IMR-90 (cell line): ENCODE measurements at regions not wholly inside any gene's neighbourhood (a gene's known extent, or its start where the extent isn't known, plus 50 kb on each side); places are given as distances from the start of the nearest gene placed in this dataset.
"Not testable (repeated sequence)": the region's sequence is repeated elsewhere in the genome, so short reads cannot be mapped to it uniquely, and the experiment has no call there.

Source experiments
- ATAC-seq: fragments of 200-7000 bp; cut with Tn5 transposase; 2 replicates; pipeline ENCODE4 v1.9.1; 2020; ENCODE audit warnings: low read depth, mild to moderate bottlenecking, moderate library complexity
- BruUV-seq: library from RNA; stranded (reverse); fragments of 400-500 nt; replicated peaks from 2 replicates; lab custom pipeline; 2021; lab: Mats Ljungman, UMichigan
- CTCF ChIA-PET: fragments of 300-600 bp; formaldehyde crosslinking; extraction: SDS; loops from one replicate; lab custom pipeline; 2021; ENCODE audit warnings: antibody characterized with exemption; lab: Yijun Ruan, JAX
- POLR2A ChIA-PET: fragments of 300-600 bp; sonication (Branson Sonifier 250); formaldehyde crosslinking; loops from one replicate; lab custom pipeline; 2022; ENCODE audit warnings: antibody characterized with exemption; ENCODE audit not compliant: unreplicated experiment; lab: Charles Lee
- DNase-seq: peaks from one replicate; pipeline ENCODE4 v3.0.0; 2013
- H2AFZ ChIP-seq: replicated peaks from 2 replicates; pipeline ENCODE3; 2013; ENCODE audit warnings: low read length, mild to moderate bottlenecking; ENCODE audit not compliant: poor library complexity
- H2AK5ac ChIP-seq: 2 replicates; pipeline ENCODE4 v1.6.1; 2013; ENCODE audit warnings: low read depth, low read length, inconsistent platforms
- H2AK9ac ChIP-seq: replicated peaks from 2 replicates; pipeline ENCODE3; 2013; ENCODE audit warnings: mild to moderate bottlenecking, low read depth, low read length, moderate library complexity; ENCODE audit not compliant: poor library complexity
- H2BK120ac ChIP-seq: 2 replicates; pipeline ENCODE4 v1.6.1; 2013; ENCODE audit warnings: low read depth, low read length, inconsistent platforms
- H2BK15ac ChIP-seq: 3 replicates; pipeline ENCODE4 v1.6.1; 2013; ENCODE audit warnings: low read depth, low read length, inconsistent platforms
- H2BK20ac ChIP-seq: 2 replicates; pipeline ENCODE4 v1.6.1; 2013; ENCODE audit warnings: low read depth, mild to moderate bottlenecking, inconsistent platforms, low read length, moderate library complexity
- H2BK5ac ChIP-seq: 2 replicates; pipeline ENCODE4 v1.6.1; 2013; ENCODE audit warnings: mild to moderate bottlenecking, low read depth, low read length, inconsistent platforms; ENCODE audit not compliant: poor library complexity, severe bottlenecking
- H3K14ac ChIP-seq: replicated peaks from 2 replicates; pipeline ENCODE4 v1.6.1; 2013; ENCODE audit warnings: low read depth, low read length, inconsistent platforms
- H3K18ac ChIP-seq: 2 replicates; pipeline ENCODE4 v1.6.1; 2013; ENCODE audit warnings: low read depth, low read length, control low read depth
- H3K23ac ChIP-seq: 2 replicates; pipeline ENCODE4 v1.6.1; 2013; ENCODE audit warnings: low read depth, low read length, inconsistent platforms
- H3K27ac ChIP-seq: 2 replicates; pipeline ENCODE4 v1.5.1; 2013; ENCODE audit warnings: mild to moderate bottlenecking, control low read depth, low read length; ENCODE audit not compliant: insufficient read depth
- H3K27me3 ChIP-seq: 2 replicates; pipeline ENCODE4 v1.6.1; 2013; ENCODE audit warnings: low read length; ENCODE audit not compliant: control insufficient read depth, insufficient read depth
- H3K36me3 ChIP-seq: 2 replicates; pipeline ENCODE4 v1.6.1; 2013; ENCODE audit warnings: low read length, mixed read lengths; ENCODE audit not compliant: control insufficient read depth, insufficient read depth
- H3K4ac ChIP-seq: 2 replicates; pipeline ENCODE4 v1.6.1; 2013; ENCODE audit warnings: low read depth, low read length, inconsistent platforms
- H3K4me1 ChIP-seq: 2 replicates; pipeline ENCODE4 v1.6.1; 2013; ENCODE audit warnings: low read length, mixed read lengths; ENCODE audit not compliant: control insufficient read depth, insufficient read depth
- H3K4me2 ChIP-seq: 2 replicates; pipeline ENCODE4 v1.6.1; 2013; ENCODE audit warnings: low read depth, mild to moderate bottlenecking, control low read depth, low read length, moderate library complexity
- H3K4me3 ChIP-seq: 2 replicates; pipeline ENCODE4 v1.5.1; 2013; ENCODE audit warnings: low read depth, mild to moderate bottlenecking, control low read depth, low read length, moderate library complexity; ENCODE audit not compliant: insufficient read depth
- H3K56ac ChIP-seq: 2 replicates; pipeline ENCODE4 v1.6.1; 2013; ENCODE audit warnings: low read length, inconsistent platforms; ENCODE audit not compliant: insufficient read depth; ENCODE audit errors: extremely low read depth
- H3K79me1 ChIP-seq, 2 experiments: 2 replicates each; pipeline ENCODE4 v1.6.1; 2013; ENCODE audit warnings: low read length in 2 of 2, inconsistent platforms in 1 of 2, low read depth in 1 of 2
- H3K9ac ChIP-seq: 2 replicates; pipeline ENCODE4 v1.6.1; 2013; ENCODE audit warnings: low read depth, low read length, control low read depth
- H3K9me1 ChIP-seq: 2 replicates; pipeline ENCODE4 v1.6.1; 2013; ENCODE audit warnings: low read length, inconsistent platforms; ENCODE audit not compliant: insufficient read depth
- H3K9me3 ChIP-seq: 2 replicates; pipeline ENCODE4 v1.6.1; 2013; ENCODE audit warnings: low read length; ENCODE audit not compliant: control insufficient read depth, insufficient read depth
- H4K20me1 ChIP-seq: 2 replicates; pipeline ENCODE4 v1.6.1; 2013; ENCODE audit warnings: low read length, inconsistent platforms; ENCODE audit not compliant: insufficient read depth
- H4K5ac ChIP-seq: 2 replicates; pipeline ENCODE4 v1.6.1; 2013; ENCODE audit warnings: mild to moderate bottlenecking, low read depth, low read length, control low read depth
- H4K8ac ChIP-seq, 2 experiments: 2 replicates each; pipeline ENCODE4 v1.6.1; 2013; ENCODE audit warnings: low read depth in 2 of 2, low read length in 2 of 2, control low read depth in 1 of 2, inconsistent platforms in 1 of 2
- H4K91ac ChIP-seq: 2 replicates; pipeline ENCODE4 v1.6.1; 2013; ENCODE audit warnings: low read depth, low read length, inconsistent platforms; ENCODE audit not compliant: insufficient read depth
- POLR2A ChIP-seq: IDR thresholded peaks from 2 replicates; pipeline ENCODE4 v1.6.1; 2012; ENCODE audit warnings: mild to moderate bottlenecking, low read depth, low read length
- WGBS, 2 experiments: methylation state at CpG; one replicate each; pipeline versions ENCODE4 v1.1.5 to v1.1.7; 2013; ENCODE audit warnings: missing lambda C conversion rate in 2 of 2; ENCODE audit not compliant: insufficient read length in 1 of 2; ENCODE audit errors: extremely low coverage in 2 of 2; 5-methylcytosine and 5-hydroxymethylcytosine counted together
- dilution Hi-C: fragments of 300-500 bp; cut with HindIII; formaldehyde crosslinking; loops from one replicate; pipeline ENCODE4 v1.14.3; 2018; ENCODE audit warnings: low sequenced_read_pairs; ENCODE audit not compliant: unreplicated experiment
- in situ Hi-C: fragments of 300-500 bp; cut with MboI; formaldehyde crosslinking; loops from 3 replicates; pipeline ENCODE4 v1.14.3; 2019; ENCODE audit warnings: low sequenced_read_pairs, inconsistent platforms, mixed read lengths
- intact Hi-C: fragments of 100-400 bp; cut with micrococcal nuclease; formaldehyde crosslinking; loops from 2 replicates; pipeline ENCODE4 v1.10.0; 2022

GRCh38 chr5:84706678-84707641, 322.3 kb upstream of the EDIL3 start (continued):
- no peak for TF ChIP-seq POLR2A

GRCh38 chr5:84700545-84700944, 315.9 kb upstream of the EDIL3 start:
- H3K14ac ChIP-seq, H4K5ac ChIP-seq, H2BK5ac ChIP-seq, H3K4me1 ChIP-seq, DNase-seq, H2BK20ac ChIP-seq, H3K56ac ChIP-seq, H2BK120ac ChIP-seq, H3K23ac ChIP-seq, H3K9me3 ChIP-seq, H3K9me1 ChIP-seq, BruUV-seq, H3K9ac ChIP-seq, dilution Hi-C loops, intact Hi-C loops, H4K20me1 ChIP-seq, H3K36me3 ChIP-seq, H2AK5ac ChIP-seq, H3K4me2 ChIP-seq, H4K8ac ChIP-seq, H3K4me3 ChIP-seq, H3K27me3 ChIP-seq, H3K4ac ChIP-seq, ATAC-seq, H2AFZ ChIP-seq, POLR2A ChIA-PET, H3K27ac ChIP-seq, H3K79me1 ChIP-seq, H4K91ac ChIP-seq, H2AK9ac ChIP-seq, in situ Hi-C loops, H2BK15ac ChIP-seq, CTCF ChIA-PET, H3K18ac ChIP-seq: not testable (repeated sequence)
- WGBS, 2 experiments, result no CpG with 5 or more reads among the region's 7 CpGs
